ENCODE measurements at regions not wholly inside any gene's neighbourhood (a gene's known extent, or its start where the extent isn't known, plus 50 kb on each side); places are given as distances from the start of the nearest gene placed in this dataset.

DNA sequence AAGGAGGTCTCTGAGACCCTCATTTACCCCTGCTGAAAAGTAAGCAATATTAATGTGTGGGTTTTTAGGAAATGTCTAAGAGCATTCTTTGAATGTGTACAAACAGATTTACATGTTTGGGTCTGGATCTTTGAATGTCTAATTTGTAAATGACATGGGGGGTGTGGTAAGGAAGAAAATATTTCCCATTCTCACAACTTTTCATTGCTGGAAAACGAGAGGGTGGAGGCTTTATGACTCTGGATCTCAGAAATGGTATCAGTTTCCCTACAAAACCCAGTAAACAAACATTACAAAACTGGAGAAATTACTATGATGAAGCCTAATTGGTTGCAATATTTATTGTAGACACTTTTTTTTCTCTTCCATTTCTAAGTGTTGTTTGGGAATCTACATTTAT, 98.1 kb upstream of the FOXB1 start:
- H3K4me1 ChIP-seq, result no peaks in the 10 kb centered on the region
- no peak for ATAC-seq
- H3K9me3 ChIP-seq, result no peaks in the 10 kb centered on the region
- no peak for DNase-seq
- no peak overlapping the region for H3K27ac ChIP-seq
- peaks cover 0 to 4% of the 10 kb centered on the region in 2 donors for H3K27me3 ChIP-seq
- H3K4me3 ChIP-seq, result no peak overlapping the region
- 26% methylated on average over 1 of the region's 1 CpG for WGBS (ENCODE audit: insufficient coverage, low coverage, low lambda C conversion rate, missing lambda C conversion rate)
- intact Hi-C loops (cut with DNase I), result no loop called here
- no peak for TF ChIP-seq POLR2A (IDR thresholded peaks at IDR 0.05)
- TF ChIP-seq, protein P1, sequence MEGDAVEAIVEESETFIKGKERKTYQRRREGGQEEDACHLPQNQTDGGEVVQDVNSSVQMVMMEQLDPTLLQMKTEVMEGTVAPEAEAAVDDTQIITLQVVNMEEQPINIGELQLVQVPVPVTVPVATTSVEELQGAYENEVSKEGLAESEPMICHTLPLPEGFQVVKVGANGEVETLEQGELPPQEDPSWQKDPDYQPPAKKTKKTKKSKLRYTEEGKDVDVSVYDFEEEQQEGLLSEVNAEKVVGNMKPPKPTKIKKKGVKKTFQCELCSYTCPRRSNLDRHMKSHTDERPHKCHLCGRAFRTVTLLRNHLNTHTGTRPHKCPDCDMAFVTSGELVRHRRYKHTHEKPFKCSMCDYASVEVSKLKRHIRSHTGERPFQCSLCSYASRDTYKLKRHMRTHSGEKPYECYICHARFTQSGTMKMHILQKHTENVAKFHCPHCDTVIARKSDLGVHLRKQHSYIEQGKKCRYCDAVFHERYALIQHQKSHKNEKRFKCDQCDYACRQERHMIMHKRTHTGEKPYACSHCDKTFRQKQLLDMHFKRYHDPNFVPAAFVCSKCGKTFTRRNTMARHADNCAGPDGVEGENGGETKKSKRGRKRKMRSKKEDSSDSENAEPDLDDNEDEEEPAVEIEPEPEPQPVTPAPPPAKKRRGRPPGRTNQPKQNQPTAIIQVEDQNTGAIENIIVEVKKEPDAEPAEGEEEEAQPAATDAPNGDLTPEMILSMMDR (IDR thresholded peaks at IDR 0.05), result no peak
- H3K36me3 ChIP-seq, result no peaks in the 10 kb centered on the region

DNA sequence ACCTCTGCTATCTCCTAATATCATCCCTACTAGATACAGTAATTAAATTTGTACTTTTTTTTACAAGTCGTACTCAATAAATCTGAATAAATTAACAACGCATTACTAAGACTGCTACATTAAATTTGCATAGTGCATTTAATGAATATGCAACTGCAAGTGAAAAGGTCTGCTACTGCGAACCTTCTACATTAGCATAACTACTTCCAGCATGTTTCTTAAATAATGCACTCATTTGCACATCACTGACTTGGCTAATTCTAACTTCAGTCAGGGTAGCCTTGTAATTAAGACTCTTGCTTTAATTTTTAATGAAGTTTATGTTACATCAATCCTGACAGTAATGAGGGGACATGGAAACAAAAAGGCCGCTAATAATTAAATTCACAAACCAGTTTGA, 98.9 kb upstream of the FOXB1 start:
- H3K9me3 ChIP-seq, result no peaks in the 10 kb centered on the region
- 40% methylated on average over 4 of the region's 4 CpGs for WGBS (ENCODE audit: insufficient coverage, low coverage, low lambda C conversion rate, missing lambda C conversion rate)
- intact Hi-C loops (cut with DNase I), result no loop called here
- no peaks in the 10 kb centered on the region for H3K36me3 ChIP-seq
- TF ChIP-seq POLR2A (IDR thresholded peaks at IDR 0.05), result no peak
- TF ChIP-seq, protein P1 (IDR thresholded peaks at IDR 0.05), result no peak
- ATAC-seq, result no peak
- no peak for DNase-seq
- H3K27ac ChIP-seq, result no peak overlapping the region
- no peak overlapping the region for H3K4me3 ChIP-seq
- peaks cover 0 to 4% of the 10 kb centered on the region in 2 donors for H3K27me3 ChIP-seq
- no peaks in the 10 kb centered on the region for H3K4me1 ChIP-seq

DNA sequence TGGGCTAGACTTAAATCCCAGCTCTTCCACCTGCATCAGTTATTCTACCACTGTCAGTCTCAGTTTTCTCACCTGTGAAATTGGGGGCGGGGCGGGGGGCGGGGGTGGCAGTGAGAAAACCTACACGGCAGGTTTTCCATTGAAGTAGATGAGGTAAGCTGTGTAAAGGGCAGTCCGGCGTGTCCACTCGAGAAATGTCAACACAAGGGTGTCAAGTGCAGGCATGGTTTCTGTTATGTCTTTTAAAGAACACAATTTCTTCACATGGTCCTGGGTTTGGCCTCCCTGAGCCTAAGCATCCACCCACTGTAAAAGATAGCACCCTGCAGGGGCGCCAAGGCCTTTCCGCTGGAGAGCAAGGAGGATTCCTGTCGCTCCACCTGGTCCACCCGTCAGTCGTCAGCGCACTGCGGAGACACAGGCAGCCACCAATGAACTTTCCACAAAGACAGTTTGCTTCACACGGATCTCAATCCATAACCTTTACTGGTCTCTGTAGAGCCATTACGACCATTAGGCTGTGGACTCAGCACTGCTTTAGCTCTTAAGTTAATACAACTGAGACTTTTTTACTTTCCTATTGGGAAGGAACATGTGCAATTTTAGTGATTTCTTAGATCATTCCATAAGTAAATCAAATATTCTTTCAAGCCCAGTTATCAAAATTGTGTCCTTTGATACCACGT, 99.5 kb upstream of the FOXB1 start:
- no peak for TF ChIP-seq POLR2A (IDR thresholded peaks at IDR 0.05)
- TF ChIP-seq, protein P1 (IDR thresholded peaks at IDR 0.05), result no peak
- Histone ChIP-seq H3K36me3 (no peaks in the 10 kb centered on the region), H3K9me3 (no peaks in the 10 kb centered on the region), H3K27ac (no peak overlapping the region), H3K4me1 (no peaks in the 10 kb centered on the region), H3K27me3 (peaks cover 0 to 4% of the 10 kb centered on the region in 2 donors), H3K4me3 (no peak overlapping the region)
- no peak for DNase-seq
- intact Hi-C loops (cut with DNase I), result no loop called here
- ATAC-seq, result no peak
- WGBS (ENCODE audit: insufficient coverage, low coverage, low lambda C conversion rate, missing lambda C conversion rate), result 25% methylated on average over 17 of the region's 17 CpGs

DNA sequence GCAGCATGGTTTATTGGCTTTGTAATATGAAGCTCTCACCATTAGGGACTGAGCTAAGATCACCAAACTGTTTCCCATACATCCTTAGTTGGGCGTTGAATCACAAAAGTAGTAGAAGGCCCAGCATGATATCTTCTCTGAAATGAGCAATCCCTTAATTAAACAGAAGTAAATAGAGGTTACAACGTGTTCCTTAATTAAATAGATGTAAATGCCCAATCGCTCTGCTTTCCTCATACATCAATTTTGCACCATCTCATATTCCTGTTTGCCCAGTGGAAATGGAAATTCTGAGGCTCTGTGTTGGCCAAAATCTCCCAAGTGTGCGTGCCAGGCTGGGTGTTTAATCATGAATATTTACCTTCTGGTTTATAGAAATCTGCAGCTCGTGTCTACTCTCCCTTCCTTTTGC, 107.4 kb upstream of the FOXB1 start:
- DNase-seq, result no peak
- Histone ChIP-seq H3K9me3 (no peaks in the 10 kb centered on the region), H3K27me3 (no peaks in the 10 kb centered on the region), H3K36me3 (no peaks in the 10 kb centered on the region), H3K27ac (no peak overlapping the region), H3K4me3 (no peak overlapping the region), H3K4me1 (no peaks in the 10 kb centered on the region)
- 55% methylated on average over 5 of the region's 5 CpGs for WGBS (ENCODE audit: insufficient coverage, low coverage, low lambda C conversion rate, missing lambda C conversion rate)
- ATAC-seq, result no peak
- intact Hi-C loops (cut with DNase I), result no loop called here
- TF ChIP-seq, protein P1 (IDR thresholded peaks at IDR 0.05), result no peak
- TF ChIP-seq POLR2A (IDR thresholded peaks at IDR 0.05), result no peak

Measured in right lobe of liver (tissue), 6 donors.